OCI-LY3 (cell line): ENCODE measurements at regions not wholly inside any gene's neighbourhood (a gene's known extent, or its start where the extent isn't known, plus 50 kb on each side); places are given as distances from the start of the nearest gene placed in this dataset.

Experiments used
- H2AFZ ChIP-seq: fragments of 200-600, 300-600 bp; shearing (Covaris generic); 2 replicates; pipeline ENCODE4 v1.6.0; 2014; ENCODE audit warnings: antibody characterized with exemption, low read depth, low read length
- H3K27ac ChIP-seq: fragments of 200-600, 300-600 bp; sonication (generic); 2 replicates; pipeline ENCODE4 v1.5.1; 2014; ENCODE audit warnings: mild to moderate bottlenecking, low read length, moderate library complexity, mixed read lengths
- H3K27me3 ChIP-seq: fragments of 200-600, 300-600 bp; sonication (generic); 2 replicates; pipeline ENCODE4 v1.6.1; 2014; ENCODE audit warnings: low read depth, low read length, mixed read lengths
- H3K36me3 ChIP-seq: fragments of 200-600, 300-600 bp; sonication (generic); replicated peaks from 2 replicates; pipeline ENCODE3; 2014; ENCODE audit warnings: low read depth, low read length, mixed read lengths
- H3K4me1 ChIP-seq: fragments of 300-600, 200-600 bp; sonication (generic); 2 replicates; pipeline ENCODE4 v1.6.1; 2014; ENCODE audit warnings: low read length, mixed read lengths
- H3K4me2 ChIP-seq: fragments of 200-600, 300-600 bp; sonication (generic); 2 replicates; pipeline ENCODE4 v1.6.1; 2014; ENCODE audit warnings: low read length, mixed read lengths
- H3K4me3 ChIP-seq: fragments of 300-600, 200-600 bp; sonication (generic); 2 replicates; pipeline ENCODE4 v1.5.1; 2014; ENCODE audit warnings: antibody characterized with exemption, mild to moderate bottlenecking, low read length, moderate library complexity
- H3K79me2 ChIP-seq: fragments of 300-600, 200-600 bp; shearing (Covaris generic); 2 replicates; pipeline ENCODE4 v1.6.1; 2014; ENCODE audit warnings: mild to moderate bottlenecking, low read length, mixed read lengths
- H3K9ac ChIP-seq: fragments of 300-600, 200-600 bp; shearing (Covaris generic); 2 replicates; pipeline ENCODE4 v1.6.0; 2014; ENCODE audit warnings: mild to moderate bottlenecking, low read length, moderate library complexity
- H3K9me3 ChIP-seq: fragments of 200-600, 300-600 bp; shearing (Covaris generic); 2 replicates; pipeline ENCODE4 v1.6.1; 2014; ENCODE audit warnings: low read length, mixed read lengths; ENCODE audit not compliant: insufficient read depth
- H4K20me1 ChIP-seq: fragments of 200-600, 300-600 bp; sonication (generic); 2 replicates; pipeline ENCODE4 v1.6.1; 2016; ENCODE audit warnings: low read length, mixed read lengths; ENCODE audit not compliant: insufficient read depth
- CTCF ChIP-seq: fragments of 200-600, 300-600 bp; sonication (generic); IDR thresholded peaks from 2 replicates; pipeline ENCODE4 v1.5.1; 2014; ENCODE audit warnings: antibody characterized with exemption, low read length, low read depth
- EZH2phosphoT487 ChIP-seq: fragments of 200-600 bp; shearing (Covaris generic); IDR thresholded peaks from 2 replicates; pipeline ENCODE4 v1.6.1; 2018; ENCODE audit warnings: antibody characterized with exemption, mixed run types, low read depth

- H2AFZ ChIP-seq: no peak overlapping the region
- H3K4me3 ChIP-seq: no peak overlapping the region
- peaks cover 11% of the 10 kb centered on the region for H3K4me1 ChIP-seq
- no peak overlapping the region for H3K4me2 ChIP-seq
- no peaks in the 10 kb centered on the region for H3K36me3 ChIP-seq
- H3K79me2 ChIP-seq: no peaks in the 10 kb centered on the region
- H3K9ac ChIP-seq: no peak overlapping the region
- H3K27me3 ChIP-seq: no peaks in the 10 kb centered on the region
- TF ChIP-seq CTCF: no peak
- no peak for TF ChIP-seq EZH2phosphoT487
- no peak overlapping the region for H3K27ac ChIP-seq
- H3K9me3 ChIP-seq: no peaks in the 10 kb centered on the region
- no peaks in the 10 kb centered on the region for H4K20me1 ChIP-seq
Observed at GRCh38 chr7:46006212-46006611, 85.1 kb upstream of the IGFBP3 start.

DNA sequence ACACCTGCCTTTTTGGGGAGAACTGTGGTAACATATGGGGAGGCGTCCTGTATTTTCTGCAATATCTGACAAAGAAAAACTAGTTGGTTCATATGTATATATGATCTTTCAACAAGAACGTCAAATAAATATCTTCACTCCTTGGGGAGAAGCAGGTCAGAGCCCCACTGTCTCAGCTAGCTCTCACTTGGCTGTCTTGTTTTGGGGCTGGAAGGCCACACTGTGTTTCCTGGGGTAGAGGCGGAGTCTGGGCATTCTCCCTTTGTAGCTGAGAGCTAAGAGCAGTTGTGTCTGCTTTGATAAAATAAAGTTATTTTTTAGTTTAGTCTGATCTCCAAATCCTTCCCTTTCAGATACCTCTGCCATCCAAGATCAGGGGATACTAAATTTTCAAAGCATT lies 83.9 kb upstream of the IGFBP3 start:
- Histone ChIP-seq H3K36me3 (no peaks in the 10 kb centered on the region), H3K27ac (no peak overlapping the region), H3K79me2 (no peaks in the 10 kb centered on the region), H2AFZ (no peak overlapping the region), H3K27me3 (no peaks in the 10 kb centered on the region), H3K4me1 (peaks cover 11% of the 10 kb centered on the region), H3K4me3 (no peak overlapping the region), H3K4me2 (peak overlapping the region; percentile 41; the same call in 1 of the 2 replicates), H3K9me3 (no peaks in the 10 kb centered on the region), H3K9ac (no peak overlapping the region), H4K20me1 (no peaks in the 10 kb centered on the region)
- TF ChIP-seq EZH2phosphoT487 (no peak), CTCF (no peak)

GRCh38 chr7:46003896-46004875 lies 83.1 kb upstream of the IGFBP3 start:
- no peak overlapping the region for H3K27ac ChIP-seq
- H4K20me1 ChIP-seq: no peaks in the 10 kb centered on the region
- H2AFZ ChIP-seq: peak overlapping the region; percentile 56; the same call in 1 of the 2 replicates
- peaks cover 11% of the 10 kb centered on the region for H3K4me1 ChIP-seq
- H3K4me2 ChIP-seq: peak overlapping the region; percentile 41
- H3K27me3 ChIP-seq: no peaks in the 10 kb centered on the region
- no peak for TF ChIP-seq EZH2phosphoT487
- no peak for TF ChIP-seq CTCF
- no peaks in the 10 kb centered on the region for H3K79me2 ChIP-seq
- H3K9me3 ChIP-seq: no peaks in the 10 kb centered on the region
- no peak overlapping the region for H3K4me3 ChIP-seq
- H3K9ac ChIP-seq: no peak overlapping the region
- no peaks in the 10 kb centered on the region for H3K36me3 ChIP-seq

GRCh38 chr7:46003161-46003560 lies 82.1 kb upstream of the IGFBP3 start:
- Histone ChIP-seq H2AFZ (no peak overlapping the region), H3K9ac (no peak overlapping the region), H3K4me2 (no peak overlapping the region), H3K9me3 (no peaks in the 10 kb centered on the region), H3K79me2 (no peaks in the 10 kb centered on the region), H3K36me3 (no peaks in the 10 kb centered on the region), H3K4me3 (no peak overlapping the region), H3K27me3 (no peaks in the 10 kb centered on the region), H4K20me1 (no peaks in the 10 kb centered on the region), H3K27ac (no peak overlapping the region), H3K4me1 (peaks cover 11% of the 10 kb centered on the region)
- TF ChIP-seq EZH2phosphoT487: no peak
- TF ChIP-seq CTCF: no peak
